ENCODE measurements at regions not wholly inside any gene's neighbourhood (a gene's known extent, or its start where the extent isn't known, plus 50 kb on each side); places are given as distances from the start of the nearest gene placed in this dataset.

DNA sequence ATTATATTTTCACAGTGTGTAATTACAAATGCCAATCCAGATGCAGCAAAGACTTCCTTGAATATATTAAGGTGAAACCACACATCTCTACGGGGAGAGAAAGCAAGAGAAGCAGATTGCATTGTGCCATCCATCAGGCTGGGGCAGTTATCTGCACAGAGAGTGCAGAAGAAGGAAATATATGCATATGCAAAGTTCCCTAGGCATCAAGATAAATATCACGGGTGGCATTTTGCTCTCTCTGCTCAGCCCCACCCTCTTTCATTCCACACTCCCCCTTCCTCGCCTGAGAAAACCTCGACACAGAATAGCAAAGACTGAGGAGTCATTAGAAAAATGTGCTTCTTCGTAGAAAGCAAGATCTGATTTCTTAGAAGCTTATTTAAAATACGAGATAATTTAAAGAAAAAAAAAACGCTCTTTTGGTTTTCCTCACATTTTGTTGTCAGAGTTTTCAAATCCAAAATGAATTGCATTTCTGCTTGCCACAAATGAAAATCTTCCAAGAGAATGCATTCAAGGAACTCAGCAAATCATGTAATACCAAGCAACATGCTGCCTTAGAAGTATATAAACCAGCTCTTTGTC lies 283.2 kb upstream of the LMCD1 start:
- TF ChIP-seq, protein P1, sequence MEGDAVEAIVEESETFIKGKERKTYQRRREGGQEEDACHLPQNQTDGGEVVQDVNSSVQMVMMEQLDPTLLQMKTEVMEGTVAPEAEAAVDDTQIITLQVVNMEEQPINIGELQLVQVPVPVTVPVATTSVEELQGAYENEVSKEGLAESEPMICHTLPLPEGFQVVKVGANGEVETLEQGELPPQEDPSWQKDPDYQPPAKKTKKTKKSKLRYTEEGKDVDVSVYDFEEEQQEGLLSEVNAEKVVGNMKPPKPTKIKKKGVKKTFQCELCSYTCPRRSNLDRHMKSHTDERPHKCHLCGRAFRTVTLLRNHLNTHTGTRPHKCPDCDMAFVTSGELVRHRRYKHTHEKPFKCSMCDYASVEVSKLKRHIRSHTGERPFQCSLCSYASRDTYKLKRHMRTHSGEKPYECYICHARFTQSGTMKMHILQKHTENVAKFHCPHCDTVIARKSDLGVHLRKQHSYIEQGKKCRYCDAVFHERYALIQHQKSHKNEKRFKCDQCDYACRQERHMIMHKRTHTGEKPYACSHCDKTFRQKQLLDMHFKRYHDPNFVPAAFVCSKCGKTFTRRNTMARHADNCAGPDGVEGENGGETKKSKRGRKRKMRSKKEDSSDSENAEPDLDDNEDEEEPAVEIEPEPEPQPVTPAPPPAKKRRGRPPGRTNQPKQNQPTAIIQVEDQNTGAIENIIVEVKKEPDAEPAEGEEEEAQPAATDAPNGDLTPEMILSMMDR (IDR thresholded peaks at IDR 0.05), result no peak
- H3K36me3 ChIP-seq (ENCODE audit: insufficient read depth, low read length), result no peaks in the 10 kb centered on the region

DNA sequence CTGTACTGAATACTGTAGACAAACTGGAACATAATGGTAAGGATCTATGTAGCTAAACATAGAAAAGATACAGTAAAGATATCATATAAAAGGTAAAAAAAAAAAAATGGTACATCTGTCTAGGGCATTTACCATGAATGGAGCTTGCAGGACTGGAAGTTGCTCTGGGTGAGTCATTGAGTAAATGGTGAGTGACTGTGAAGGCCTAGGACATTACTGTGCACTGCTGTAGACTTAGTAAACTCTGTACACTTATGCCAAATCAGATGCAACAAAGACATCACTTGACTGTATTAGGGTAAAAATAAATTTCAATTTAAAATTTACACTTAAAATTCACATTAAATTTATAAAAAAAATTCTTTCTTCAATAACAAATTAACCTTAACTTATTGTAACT lies 281.3 kb upstream of the LMCD1 start:
- Mint-ChIP-seq H3K4me1 (ENCODE audit: low read depth) (no peaks in the 10 kb centered on the region), H3K27me3 (peaks cover 11% of the 10 kb centered on the region), H3K4me3 (no peak overlapping the region), H3K36me3 (ENCODE audit: low read depth) (no peaks in the 10 kb centered on the region), H3K9me3 (no peaks in the 10 kb centered on the region), H3K27ac (no peak overlapping the region)
- Histone ChIP-seq H3K27ac (ENCODE audit: low read depth in 1 of 2, low read length in 2 of 2) (no peak overlapping the region), H3K4me1 (ENCODE audit: insufficient read depth, low read length) (no peaks in the 10 kb centered on the region), H3K36me3 (ENCODE audit: insufficient read depth, low read length) (no peaks in the 10 kb centered on the region), H3K4me3 (ENCODE audit: low read length) (no peak overlapping the region), H3K9me3 (ENCODE audit: control insufficient read depth in 1 of 2, insufficient read depth in 1 of 2, low read length in 2 of 2) (no peaks in the 10 kb centered on the region), H3K27me3 (ENCODE audit: control insufficient read depth in 1 of 2, insufficient read depth in 2 of 2, low read length in 2 of 2) (no peaks in the 10 kb centered on the region)
- DNase-seq (no peak), ATAC-seq (ENCODE audit: poor library complexity) (no peak)
- intact Hi-C loops (cut with DNase I, micrococcal nuclease), result no loop called here
- POLR2A ChIA-PET, result no interaction called here
- CTCF ChIA-PET, result no interaction called here
- TF ChIP-seq, protein P1 (IDR thresholded peaks at IDR 0.05), result no peak

More for the DNA sequence above, 283.2 kb upstream of the LMCD1 start:
- no peak for DNase-seq
- peaks cover 11% of the 10 kb centered on the region for H3K27me3 Mint-ChIP-seq
- Histone ChIP-seq H3K27ac (ENCODE audit: low read depth in 1 of 2, low read length in 2 of 2) (no peak overlapping the region), H3K4me1 (ENCODE audit: insufficient read depth, low read length) (no peaks in the 10 kb centered on the region), H3K4me3 (ENCODE audit: low read length) (no peak overlapping the region), H3K27me3 (ENCODE audit: control insufficient read depth in 1 of 2, insufficient read depth in 2 of 2, low read length in 2 of 2) (no peaks in the 10 kb centered on the region), H3K9me3 (ENCODE audit: control insufficient read depth in 1 of 2, insufficient read depth in 1 of 2, low read length in 2 of 2) (no peaks in the 10 kb centered on the region)
- no peak overlapping the region for H3K27ac Mint-ChIP-seq
- no peaks in the 10 kb centered on the region for H3K9me3 Mint-ChIP-seq
- POLR2A ChIA-PET, result no interaction called here
- H3K36me3 Mint-ChIP-seq (ENCODE audit: low read depth), result no peaks in the 10 kb centered on the region
- CTCF ChIA-PET, result no interaction called here
- intact Hi-C loops (cut with DNase I, micrococcal nuclease), result no loop called here
- ATAC-seq (ENCODE audit: poor library complexity), result no peak
- no peak overlapping the region for H3K4me3 Mint-ChIP-seq
- H3K4me1 Mint-ChIP-seq (ENCODE audit: low read depth), result no peaks in the 10 kb centered on the region

DNA sequence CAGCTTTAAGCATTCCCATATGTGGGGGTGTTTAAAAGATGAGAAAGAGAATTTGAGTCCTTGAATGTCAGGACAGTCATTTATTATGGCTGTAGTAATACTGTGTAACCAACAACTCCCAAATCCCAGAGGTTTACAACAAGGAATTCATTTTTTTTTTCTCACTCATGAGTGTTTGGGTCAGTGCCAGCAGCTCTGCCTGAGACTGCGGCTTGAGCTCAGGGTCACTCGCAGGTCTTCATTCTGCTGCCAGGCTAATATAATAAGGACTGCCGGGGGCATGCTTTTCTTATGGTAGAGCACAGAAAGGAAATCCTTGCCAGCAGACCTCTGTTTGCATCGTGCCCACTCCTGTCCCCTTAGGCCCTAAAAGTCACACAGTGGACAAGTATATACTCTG lies 277.9 kb upstream of the LMCD1 start:
- no peaks in the 10 kb centered on the region for H3K36me3 Mint-ChIP-seq (ENCODE audit: low read depth)
- no peak for DNase-seq
- H3K4me1 Mint-ChIP-seq (ENCODE audit: low read depth), result no peaks in the 10 kb centered on the region
- no peak for ATAC-seq (ENCODE audit: poor library complexity)
- H3K27ac ChIP-seq (ENCODE audit: low read depth in 1 of 2, low read length in 2 of 2), result no peak overlapping the region
- no peak overlapping the region for H3K27ac Mint-ChIP-seq
- ChIA-PET POLR2A (no interaction called here), CTCF (interaction anchor here (1.2 kb wide), 1 partner anchor 32 kb away, joined by 3 read pairs; no protein-coding TSS in a partner anchor)
- H3K4me1 ChIP-seq (ENCODE audit: insufficient read depth, low read length), result no peaks in the 10 kb centered on the region
- H3K4me3 Mint-ChIP-seq, result no peak overlapping the region
- intact Hi-C loops (cut with DNase I, micrococcal nuclease), result no loop called here
- no peak overlapping the region for H3K4me3 ChIP-seq (ENCODE audit: low read length)
- no peaks in the 10 kb centered on the region for H3K36me3 ChIP-seq (ENCODE audit: insufficient read depth, low read length)
- H3K27me3 ChIP-seq (ENCODE audit: control insufficient read depth in 1 of 2, insufficient read depth in 2 of 2, low read length in 2 of 2), result no peaks in the 10 kb centered on the region
- H3K27me3 Mint-ChIP-seq, result no peaks in the 10 kb centered on the region
- no peaks in the 10 kb centered on the region for H3K9me3 ChIP-seq (ENCODE audit: control insufficient read depth in 1 of 2, insufficient read depth in 1 of 2, low read length in 2 of 2)
- no peaks in the 10 kb centered on the region for H3K9me3 Mint-ChIP-seq
- TF ChIP-seq, protein P1 (IDR thresholded peaks at IDR 0.05), result no peak

Measured in CD4-positive, alpha-beta T cell (primary cell).